Mesothelial cell of epicardium (in vitro differentiated cells): ENCODE measurements at regions not wholly inside any gene's neighbourhood (a gene's known extent, or its start where the extent isn't known, plus 50 kb on each side); places are given as distances from the start of the nearest gene placed in this dataset.

Experiments
- DNase-seq, 2 experiments: peaks; one replicate each; pipeline ENCODE4 v3.0.0; 2021; ENCODE audit warnings: low spot score in 2 of 2; ENCODE audit not compliant: unreplicated experiment in 2 of 2
- H3K27ac Mint-ChIP-seq: 2 replicates; pipeline ENCODE4 v1.8.0; 2021; ENCODE audit warnings: mixed read lengths
- H3K27me3 Mint-ChIP-seq: 2 replicates; pipeline ENCODE4 v1.8.0; 2021; ENCODE audit warnings: low read depth, mixed read lengths
- H3K36me3 Mint-ChIP-seq: 2 replicates; pipeline ENCODE4 v1.8.0; 2021; ENCODE audit warnings: mixed read lengths
- H3K4me1 Mint-ChIP-seq: 2 replicates; pipeline ENCODE4 v1.8.0; 2021; ENCODE audit warnings: mixed read lengths
- H3K4me3 Mint-ChIP-seq: 2 replicates; pipeline ENCODE4 v1.8.0; 2021; ENCODE audit warnings: mild to moderate bottlenecking, moderate library complexity, mixed read lengths
- H3K9me3 Mint-ChIP-seq: 2 replicates; pipeline ENCODE4 v1.8.0; 2021; ENCODE audit warnings: mixed read lengths
- TF ChIP-seq, protein P1 (sequence below): fragments of 200-600 bp; sonication (generic); IDR thresholded peaks from one replicate; pipeline ENCODE4 v1.5.0; 2021; ENCODE audit warnings: antibody characterized with exemption; ENCODE audit not compliant: unreplicated experiment

DNA sequence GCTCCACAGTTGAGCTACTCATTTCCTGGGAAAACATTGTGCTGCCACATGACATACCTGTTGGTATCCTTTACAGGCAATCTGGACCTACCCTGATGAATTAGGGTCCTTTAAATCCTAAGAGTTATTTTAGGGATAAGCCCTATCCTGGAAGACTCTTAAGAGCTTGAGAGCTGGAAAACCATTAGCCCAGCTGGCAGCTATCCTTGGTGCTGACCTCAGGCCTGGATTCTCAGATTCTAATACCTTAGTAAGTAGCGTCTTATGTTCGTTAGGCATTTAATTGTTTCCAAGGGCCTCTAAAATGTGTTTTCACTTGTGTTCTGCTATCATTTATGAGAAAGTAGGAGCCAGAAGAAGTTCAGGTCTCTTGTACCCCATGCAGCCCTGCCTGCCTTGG lies 93.0 kb upstream of the SORCS3 start:
- DNase-seq = no peak
- no peaks in the 10 kb centered on the region for H3K4me1 Mint-ChIP-seq
- no peak overlapping the region for H3K27ac Mint-ChIP-seq
- H3K4me3 Mint-ChIP-seq = no peak overlapping the region
- peaks cover 39% of the 10 kb centered on the region for H3K27me3 Mint-ChIP-seq
- no peaks in the 10 kb centered on the region for H3K36me3 Mint-ChIP-seq
- no peaks in the 10 kb centered on the region for H3K9me3 Mint-ChIP-seq
- TF ChIP-seq, protein P1, sequence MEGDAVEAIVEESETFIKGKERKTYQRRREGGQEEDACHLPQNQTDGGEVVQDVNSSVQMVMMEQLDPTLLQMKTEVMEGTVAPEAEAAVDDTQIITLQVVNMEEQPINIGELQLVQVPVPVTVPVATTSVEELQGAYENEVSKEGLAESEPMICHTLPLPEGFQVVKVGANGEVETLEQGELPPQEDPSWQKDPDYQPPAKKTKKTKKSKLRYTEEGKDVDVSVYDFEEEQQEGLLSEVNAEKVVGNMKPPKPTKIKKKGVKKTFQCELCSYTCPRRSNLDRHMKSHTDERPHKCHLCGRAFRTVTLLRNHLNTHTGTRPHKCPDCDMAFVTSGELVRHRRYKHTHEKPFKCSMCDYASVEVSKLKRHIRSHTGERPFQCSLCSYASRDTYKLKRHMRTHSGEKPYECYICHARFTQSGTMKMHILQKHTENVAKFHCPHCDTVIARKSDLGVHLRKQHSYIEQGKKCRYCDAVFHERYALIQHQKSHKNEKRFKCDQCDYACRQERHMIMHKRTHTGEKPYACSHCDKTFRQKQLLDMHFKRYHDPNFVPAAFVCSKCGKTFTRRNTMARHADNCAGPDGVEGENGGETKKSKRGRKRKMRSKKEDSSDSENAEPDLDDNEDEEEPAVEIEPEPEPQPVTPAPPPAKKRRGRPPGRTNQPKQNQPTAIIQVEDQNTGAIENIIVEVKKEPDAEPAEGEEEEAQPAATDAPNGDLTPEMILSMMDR = no peak

DNA sequence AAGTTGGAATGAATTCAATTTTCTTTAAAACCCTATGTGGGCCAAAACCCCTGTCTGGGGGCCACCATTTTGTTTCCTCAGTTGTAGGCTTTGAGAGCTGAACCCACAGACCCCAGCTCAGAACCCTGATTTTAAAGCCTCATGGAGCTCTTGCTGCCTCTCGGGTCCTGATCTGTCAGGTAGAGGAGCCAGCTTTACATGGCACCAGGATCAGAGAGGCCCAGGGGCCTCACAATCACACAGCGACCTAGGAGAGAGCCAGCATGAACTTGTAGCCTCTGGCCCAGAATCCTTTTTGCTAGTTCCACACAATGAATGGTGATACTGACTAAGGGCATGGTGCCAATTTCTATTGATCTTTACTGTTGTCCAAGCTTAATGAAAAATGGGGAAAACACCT lies 84.3 kb upstream of the SORCS3 start:
- H3K27me3 Mint-ChIP-seq = peaks cover 47% of the 10 kb centered on the region
- H3K4me3 Mint-ChIP-seq = no peak overlapping the region
- DNase-seq = no peak
- no peaks in the 10 kb centered on the region for H3K4me1 Mint-ChIP-seq
- TF ChIP-seq, protein P1 = no peak
- no peaks in the 10 kb centered on the region for H3K9me3 Mint-ChIP-seq
- H3K27ac Mint-ChIP-seq = no peak overlapping the region
- H3K36me3 Mint-ChIP-seq = no peaks in the 10 kb centered on the region

DNA sequence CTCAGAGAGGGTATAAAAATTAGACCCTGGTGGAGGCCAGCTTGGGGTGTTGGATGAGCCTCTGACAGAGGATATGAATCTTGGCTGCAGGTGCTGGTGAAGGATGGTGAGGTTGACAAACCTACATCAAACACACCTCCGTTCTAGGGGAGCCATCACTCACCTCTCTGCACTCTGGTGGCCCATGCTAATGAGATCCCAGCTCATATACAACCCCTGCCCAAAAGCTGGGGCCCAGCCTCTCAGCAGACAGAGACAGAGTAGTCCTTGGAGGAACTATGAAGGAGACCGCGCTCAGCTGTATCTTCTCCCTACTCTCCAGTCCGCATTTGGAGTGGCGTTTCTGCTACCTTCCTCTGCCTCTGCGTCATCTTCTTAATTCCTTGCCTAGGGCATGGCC lies 83.1 kb upstream of the SORCS3 start:
- no peak for DNase-seq

DNA sequence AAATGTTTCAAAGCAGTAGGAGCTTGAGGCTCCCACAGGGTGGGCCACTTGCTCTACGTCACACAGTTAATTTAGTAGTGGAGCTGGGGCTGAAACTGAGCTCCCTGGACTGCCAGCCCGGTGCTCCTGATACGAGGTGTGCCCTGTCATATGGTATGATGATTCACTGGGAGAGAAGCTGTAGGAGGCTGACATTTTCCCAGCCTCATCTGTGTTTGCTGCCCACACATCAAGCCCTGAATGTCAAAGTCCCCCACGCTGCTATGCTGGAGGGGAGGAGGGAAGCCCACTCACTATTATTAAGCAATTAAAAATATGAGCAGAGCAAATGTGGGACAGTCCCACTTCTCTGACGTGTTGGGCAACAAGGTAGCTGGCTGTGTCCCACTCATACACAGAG lies 81.2 kb upstream of the SORCS3 start:
- H3K4me1 Mint-ChIP-seq = no peaks in the 10 kb centered on the region
- no peaks in the 10 kb centered on the region for H3K36me3 Mint-ChIP-seq
- H3K9me3 Mint-ChIP-seq = no peaks in the 10 kb centered on the region
- H3K27ac Mint-ChIP-seq = no peak overlapping the region
- peaks cover 36% of the 10 kb centered on the region for H3K27me3 Mint-ChIP-seq
- TF ChIP-seq, protein P1 = no peak
- no peak for DNase-seq
- no peak overlapping the region for H3K4me3 Mint-ChIP-seq

More for the DNA sequence above, 83.1 kb upstream of the SORCS3 start:
- Mint-ChIP-seq H3K27me3 (peaks cover 44% of the 10 kb centered on the region), H3K36me3 (no peaks in the 10 kb centered on the region), H3K27ac (no peak overlapping the region), H3K4me1 (no peaks in the 10 kb centered on the region), H3K9me3 (no peaks in the 10 kb centered on the region), H3K4me3 (no peak overlapping the region)
- TF ChIP-seq, protein P1 = no peak

DNA sequence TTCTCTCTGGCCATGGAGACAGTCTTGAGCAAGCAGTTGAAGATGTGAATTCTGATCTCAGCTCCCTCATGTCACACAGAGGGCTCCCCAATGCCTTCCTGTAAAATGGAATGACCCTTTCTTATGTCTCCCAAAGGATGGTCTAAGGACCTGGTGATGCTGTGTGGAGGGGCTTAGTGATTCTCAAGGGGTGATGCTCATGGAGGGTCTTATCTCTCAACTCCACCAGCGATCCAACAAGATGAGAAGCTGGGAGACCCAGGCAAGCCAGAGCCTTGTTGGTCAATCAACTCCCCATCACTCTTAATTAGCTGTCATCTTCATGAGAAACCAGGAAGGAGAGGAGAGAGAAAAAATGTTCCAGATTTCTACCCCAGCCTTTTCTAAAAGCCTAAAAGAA lies 78.0 kb upstream of the SORCS3 start:
- TF ChIP-seq, protein P1 = no peak
- no peak overlapping the region for H3K27ac Mint-ChIP-seq
- H3K27me3 Mint-ChIP-seq = peaks cover 25% of the 10 kb centered on the region
- DNase-seq = no peak
- no peaks in the 10 kb centered on the region for H3K4me1 Mint-ChIP-seq
- H3K9me3 Mint-ChIP-seq = peaks cover 18% of the 10 kb centered on the region
- H3K36me3 Mint-ChIP-seq = no peaks in the 10 kb centered on the region
- H3K4me3 Mint-ChIP-seq = no peak overlapping the region

DNA sequence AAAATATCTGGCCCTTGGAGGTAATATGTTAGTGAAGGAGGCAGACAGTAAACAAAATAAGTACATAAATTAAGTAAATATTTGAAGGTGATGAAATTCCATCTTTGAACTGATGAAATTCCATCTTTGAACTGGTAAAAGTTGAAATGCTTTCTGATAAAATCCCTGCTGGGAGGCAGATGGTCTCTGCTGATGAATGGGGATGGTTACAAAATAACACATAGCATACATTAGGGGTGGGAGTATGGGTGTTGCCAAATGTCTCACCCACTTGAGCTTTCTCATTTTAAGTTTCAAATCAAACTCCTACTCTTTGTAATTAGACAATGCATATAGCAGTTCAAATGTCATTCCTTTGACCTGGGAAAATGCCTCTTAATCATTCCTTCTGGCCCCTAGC lies 77.5 kb upstream of the SORCS3 start:
- H3K4me3 Mint-ChIP-seq = no peak overlapping the region
- H3K9me3 Mint-ChIP-seq = peaks cover 21% of the 10 kb centered on the region
- no peak overlapping the region for H3K27ac Mint-ChIP-seq
- DNase-seq = no peak
- no peaks in the 10 kb centered on the region for H3K36me3 Mint-ChIP-seq
- no peaks in the 10 kb centered on the region for H3K4me1 Mint-ChIP-seq
- H3K27me3 Mint-ChIP-seq = peaks cover 21% of the 10 kb centered on the region
- TF ChIP-seq, protein P1 = no peak
